Progenitor cell of endocrine pancreas (in vitro differentiated cells): ENCODE measurements at regions not wholly inside any gene's neighbourhood (a gene's known extent, or its start where the extent isn't known, plus 50 kb on each side); places are given as distances from the start of the nearest gene placed in this dataset.

Source experiments
- DNase-seq: peaks from one replicate; pipeline ENCODE4 v3.0.0; 2021; ENCODE audit warnings: low spot score; ENCODE audit not compliant: unreplicated experiment
- H3K27ac Mint-ChIP-seq: 2 replicates; pipeline ENCODE4 v1.8.0; 2021; ENCODE audit warnings: mild to moderate bottlenecking, moderate library complexity, mixed read lengths
- H3K27me3 Mint-ChIP-seq: 2 replicates; pipeline ENCODE4 v1.8.0; 2021; ENCODE audit warnings: mixed read lengths
- H3K36me3 Mint-ChIP-seq: 2 replicates; pipeline ENCODE4 v1.8.0; 2022; ENCODE audit warnings: mixed read lengths; ENCODE audit not compliant: insufficient read depth
- H3K4me1 Mint-ChIP-seq: 2 replicates; pipeline ENCODE4 v1.8.0; 2021; ENCODE audit warnings: low read depth, mixed read lengths
- H3K4me3 Mint-ChIP-seq: 2 replicates; pipeline ENCODE4 v1.8.0; 2021; ENCODE audit warnings: low read depth, mild to moderate bottlenecking, moderate library complexity, mixed read lengths
- H3K9me3 Mint-ChIP-seq: 2 replicates; pipeline ENCODE4 v1.8.0; 2021; ENCODE audit warnings: low read depth, mixed read lengths
- TF ChIP-seq, protein P1 (sequence below): fragments of 200-600 bp; sonication (generic); IDR thresholded peaks from one replicate; pipeline ENCODE4 v1.5.0; 2021; ENCODE audit warnings: antibody characterized with exemption, mild to moderate bottlenecking; ENCODE audit not compliant: unreplicated experiment

DNA sequence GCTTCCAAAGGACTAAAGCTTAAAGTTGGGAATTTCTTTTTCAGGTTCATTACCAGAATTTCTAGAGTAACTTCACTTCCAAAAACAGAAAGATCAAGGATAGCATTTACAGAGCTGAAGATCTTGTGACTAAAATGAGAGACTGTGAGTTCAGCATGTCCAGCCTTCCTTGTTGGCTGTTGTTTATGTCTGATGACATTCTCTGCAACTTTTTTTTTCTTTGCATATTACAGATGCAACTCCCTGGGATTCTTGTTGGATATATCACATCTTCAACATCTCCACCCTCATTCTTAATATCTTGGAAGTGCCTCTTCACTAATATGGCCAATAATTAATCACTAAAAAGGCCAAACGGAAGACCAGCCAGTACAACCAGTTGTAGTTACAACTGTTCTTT lies 86.2 kb upstream of the FRMD4B start:
- no peak for DNase-seq
- peaks cover 12% of the 10 kb centered on the region for H3K4me1 Mint-ChIP-seq
- H3K4me3 Mint-ChIP-seq = no peak overlapping the region

DNA sequence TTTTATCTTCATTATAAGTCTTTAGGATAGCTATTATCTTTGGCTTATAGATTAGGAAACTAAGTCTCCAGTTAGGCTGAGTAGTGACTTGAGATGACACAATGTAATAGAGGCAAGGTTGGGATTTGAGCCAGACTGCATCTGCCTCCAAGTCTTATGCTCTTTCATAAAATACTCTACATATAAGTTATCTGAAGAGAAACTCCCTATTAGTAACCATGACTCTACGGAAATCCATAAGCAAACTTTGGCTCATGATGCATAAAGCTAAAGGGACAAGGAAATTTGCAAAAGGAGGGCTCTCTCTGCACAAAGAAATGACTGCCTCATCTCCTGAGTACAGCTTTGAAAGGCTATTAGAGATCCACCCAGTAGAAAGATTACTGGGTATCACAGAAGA lies 77.6 kb upstream of the FRMD4B start:
- TF ChIP-seq, protein P1, sequence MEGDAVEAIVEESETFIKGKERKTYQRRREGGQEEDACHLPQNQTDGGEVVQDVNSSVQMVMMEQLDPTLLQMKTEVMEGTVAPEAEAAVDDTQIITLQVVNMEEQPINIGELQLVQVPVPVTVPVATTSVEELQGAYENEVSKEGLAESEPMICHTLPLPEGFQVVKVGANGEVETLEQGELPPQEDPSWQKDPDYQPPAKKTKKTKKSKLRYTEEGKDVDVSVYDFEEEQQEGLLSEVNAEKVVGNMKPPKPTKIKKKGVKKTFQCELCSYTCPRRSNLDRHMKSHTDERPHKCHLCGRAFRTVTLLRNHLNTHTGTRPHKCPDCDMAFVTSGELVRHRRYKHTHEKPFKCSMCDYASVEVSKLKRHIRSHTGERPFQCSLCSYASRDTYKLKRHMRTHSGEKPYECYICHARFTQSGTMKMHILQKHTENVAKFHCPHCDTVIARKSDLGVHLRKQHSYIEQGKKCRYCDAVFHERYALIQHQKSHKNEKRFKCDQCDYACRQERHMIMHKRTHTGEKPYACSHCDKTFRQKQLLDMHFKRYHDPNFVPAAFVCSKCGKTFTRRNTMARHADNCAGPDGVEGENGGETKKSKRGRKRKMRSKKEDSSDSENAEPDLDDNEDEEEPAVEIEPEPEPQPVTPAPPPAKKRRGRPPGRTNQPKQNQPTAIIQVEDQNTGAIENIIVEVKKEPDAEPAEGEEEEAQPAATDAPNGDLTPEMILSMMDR = no peak
- Mint-ChIP-seq H3K36me3 (peaks cover 7% of the 10 kb centered on the region), H3K27ac (no peak overlapping the region), H3K4me3 (no peak overlapping the region), H3K27me3 (no peaks in the 10 kb centered on the region), H3K4me1 (peaks cover 5% of the 10 kb centered on the region), H3K9me3 (no peaks in the 10 kb centered on the region)
- DNase-seq = no peak

More for the DNA sequence above, 86.2 kb upstream of the FRMD4B start:
- Mint-ChIP-seq H3K9me3 (peaks cover 6% of the 10 kb centered on the region), H3K36me3 (peaks cover 2% of the 10 kb centered on the region), H3K27me3 (no peaks in the 10 kb centered on the region), H3K27ac (no peak overlapping the region)
- TF ChIP-seq, protein P1 = no peak

DNA sequence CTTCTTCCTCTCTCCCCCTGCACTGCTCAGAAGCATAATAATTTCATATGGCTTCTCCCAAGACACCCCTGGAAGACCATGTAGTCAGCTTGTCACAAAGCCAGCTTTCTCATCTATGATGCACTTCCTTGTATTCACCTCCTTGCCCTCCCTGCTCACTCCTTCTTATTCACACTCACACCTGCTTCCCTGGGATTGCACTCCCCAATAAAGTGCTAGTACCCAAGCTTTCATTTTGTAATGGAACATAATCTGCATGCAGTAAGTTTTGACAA lies 76.9 kb upstream of the FRMD4B start:
- no peak overlapping the region for H3K27ac Mint-ChIP-seq
- H3K4me1 Mint-ChIP-seq = peaks cover 5% of the 10 kb centered on the region
- no peak overlapping the region for H3K4me3 Mint-ChIP-seq
- TF ChIP-seq, protein P1 = no peak
- no peak for DNase-seq
- no peaks in the 10 kb centered on the region for H3K9me3 Mint-ChIP-seq
- H3K36me3 Mint-ChIP-seq = peaks cover 7% of the 10 kb centered on the region
- no peaks in the 10 kb centered on the region for H3K27me3 Mint-ChIP-seq

DNA sequence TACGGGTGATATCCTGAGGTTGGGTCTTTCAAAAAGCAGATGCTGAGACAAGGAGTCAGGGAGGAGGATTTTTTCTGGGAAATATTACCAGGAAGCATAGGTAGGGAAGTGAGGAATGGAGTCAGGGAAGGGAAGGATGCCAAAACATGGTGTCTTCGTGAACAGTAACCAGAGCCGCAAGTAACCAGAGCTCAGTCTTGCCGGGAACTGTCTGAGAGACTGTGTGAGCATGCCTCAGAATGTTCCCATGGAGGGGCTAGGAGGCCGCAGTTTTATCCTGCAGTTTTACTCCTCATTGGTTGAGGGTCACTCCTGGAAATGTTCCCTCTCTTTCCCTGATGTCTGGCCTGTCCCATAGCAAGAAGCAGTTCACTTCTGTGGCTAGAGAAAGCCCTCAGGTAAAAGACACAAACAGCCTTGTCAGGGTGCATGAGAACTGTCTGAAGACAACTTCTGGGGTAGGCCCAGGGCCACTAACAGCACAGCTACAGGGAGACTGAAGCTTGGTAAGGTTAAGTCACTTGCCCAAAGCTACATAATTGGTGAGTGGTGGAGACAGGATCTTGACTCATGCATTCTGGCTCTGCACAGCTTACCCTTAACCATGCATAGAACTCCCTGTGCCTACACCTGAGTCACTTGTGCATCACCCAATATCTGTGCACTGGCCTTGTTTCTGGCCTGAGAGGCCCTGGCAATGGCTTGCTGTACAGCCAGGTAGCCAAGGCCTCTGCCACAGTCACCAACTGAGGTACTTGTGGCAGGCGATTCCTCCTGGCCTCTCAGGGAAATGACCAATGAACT lies 76.3 kb upstream of the FRMD4B start:
- no peak overlapping the region for H3K4me3 Mint-ChIP-seq
- H3K9me3 Mint-ChIP-seq = no peaks in the 10 kb centered on the region
- DNase-seq = no peak
- H3K4me1 Mint-ChIP-seq = peaks cover 5% of the 10 kb centered on the region
- no peaks in the 10 kb centered on the region for H3K27me3 Mint-ChIP-seq
- TF ChIP-seq, protein P1 = no peak
- H3K36me3 Mint-ChIP-seq = peaks cover 7% of the 10 kb centered on the region
- H3K27ac Mint-ChIP-seq = peak overlapping the region; percentile 4

DNA sequence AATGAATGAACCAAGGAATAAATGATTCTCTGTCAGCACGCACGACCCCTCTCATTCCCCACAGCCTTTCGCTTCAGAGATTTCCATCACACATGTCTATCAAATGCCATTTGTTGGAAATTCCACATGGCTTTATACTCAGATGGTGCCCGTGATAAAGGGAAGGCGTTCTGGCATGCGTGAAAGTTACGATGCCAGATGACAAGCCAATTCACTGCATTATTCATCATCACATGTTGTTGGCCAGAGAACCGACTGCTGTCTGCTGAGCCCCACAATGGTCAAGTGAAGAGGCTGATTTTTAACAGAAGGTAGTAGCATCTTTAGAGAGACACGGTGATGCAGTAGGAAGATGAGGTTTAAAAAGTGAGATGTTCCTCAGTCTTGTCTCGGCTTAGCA lies 74.1 kb upstream of the FRMD4B start:
- Mint-ChIP-seq H3K4me1 (peaks cover 5% of the 10 kb centered on the region), H3K36me3 (no peaks in the 10 kb centered on the region), H3K27me3 (no peaks in the 10 kb centered on the region), H3K27ac (no peak overlapping the region), H3K4me3 (no peak overlapping the region), H3K9me3 (no peaks in the 10 kb centered on the region)
- TF ChIP-seq, protein P1 = no peak
- DNase-seq = no peak
